ENCODE measurements at regions not wholly inside any gene's neighbourhood (a gene's known extent, or its start where the extent isn't known, plus 50 kb on each side); places are given as distances from the start of the nearest gene placed in this dataset.

GRCh38 chr5:3023656-3024055 lies 272.2 kb upstream of the IRX2 start:
- no peaks in the 10 kb centered on the region for H3K36me3 Mint-ChIP-seq (ENCODE audit: low read depth)
- H3K9me3 Mint-ChIP-seq: no peaks in the 10 kb centered on the region
- H3K27ac Mint-ChIP-seq: no peak overlapping the region
- no peak for DNase-seq
- H3K27me3 Mint-ChIP-seq: no peaks in the 10 kb centered on the region
- POLR2A ChIA-PET: no interaction called here
- H3K4me3 Mint-ChIP-seq: no peak overlapping the region
- TF ChIP-seq CTCF (IDR thresholded peaks at IDR 0.05): no peak
- no peaks in the 10 kb centered on the region for H3K4me1 Mint-ChIP-seq
- ATAC-seq (ENCODE audit: low read depth): no peak
- CTCF ChIA-PET: no interaction called here
- intact Hi-C loops (cut with micrococcal nuclease): no loop called here

- H3K27me3 Mint-ChIP-seq: no peaks in the 10 kb centered on the region
- ATAC-seq (ENCODE audit: low read depth) (no peak), DNase-seq (no peak)
- H3K9me3 Mint-ChIP-seq: no peaks in the 10 kb centered on the region
- H3K4me1 Mint-ChIP-seq: no peaks in the 10 kb centered on the region
- no peaks in the 10 kb centered on the region for H3K36me3 Mint-ChIP-seq (ENCODE audit: low read depth)
- no peak overlapping the region for H3K27ac Mint-ChIP-seq
- POLR2A ChIA-PET: no interaction called here
- no peak for TF ChIP-seq CTCF (IDR thresholded peaks at IDR 0.05)
- no peak overlapping the region for H3K4me3 Mint-ChIP-seq
- CTCF ChIA-PET: no interaction called here
- intact Hi-C loops (cut with micrococcal nuclease): no loop called here
Measured at GRCh38 chr5:3022665-3023064, 271.2 kb upstream of the IRX2 start.

- ChIA-PET POLR2A (no interaction called here), CTCF (no interaction called here)
- DNase-seq: no peak
- TF ChIP-seq CTCF (IDR thresholded peaks at IDR 0.05): no peak
- H3K36me3 Mint-ChIP-seq (ENCODE audit: low read depth): no peaks in the 10 kb centered on the region
- intact Hi-C loops (cut with micrococcal nuclease): no loop called here
- H3K27ac Mint-ChIP-seq: no peak overlapping the region
- no peaks in the 10 kb centered on the region for H3K4me1 Mint-ChIP-seq
- H3K4me3 Mint-ChIP-seq: no peak overlapping the region
- H3K9me3 Mint-ChIP-seq: no peaks in the 10 kb centered on the region
- H3K27me3 Mint-ChIP-seq: no peaks in the 10 kb centered on the region
- ATAC-seq (ENCODE audit: low read depth): no peak
Measured at GRCh38 chr5:3020426-3020825, 268.9 kb upstream of the IRX2 start.

GRCh38 chr5:3019045-3019444 lies 267.6 kb upstream of the IRX2 start:
- TF ChIP-seq CTCF (IDR thresholded peaks at IDR 0.05): no peak
- CTCF ChIA-PET: no interaction called here
- POLR2A ChIA-PET: no interaction called here
- H3K9me3 Mint-ChIP-seq: no peaks in the 10 kb centered on the region
- no peak for DNase-seq
- ATAC-seq (ENCODE audit: low read depth): no peak
- intact Hi-C loops (cut with micrococcal nuclease): no loop called here
- H3K27ac Mint-ChIP-seq: no peak overlapping the region
- no peaks in the 10 kb centered on the region for H3K27me3 Mint-ChIP-seq
- H3K4me1 Mint-ChIP-seq: no peaks in the 10 kb centered on the region
- H3K4me3 Mint-ChIP-seq: no peak overlapping the region
- H3K36me3 Mint-ChIP-seq (ENCODE audit: low read depth): no peaks in the 10 kb centered on the region

- H3K9me3 Mint-ChIP-seq: peaks cover 2% of the 10 kb centered on the region
- ChIA-PET CTCF (no interaction called here), POLR2A (no interaction called here)
- no peaks in the 10 kb centered on the region for H3K27me3 Mint-ChIP-seq
- no peak for DNase-seq
- H3K4me3 Mint-ChIP-seq: no peak overlapping the region
- no peaks in the 10 kb centered on the region for H3K36me3 Mint-ChIP-seq (ENCODE audit: low read depth)
- ATAC-seq (ENCODE audit: low read depth): no peak
- intact Hi-C loops (cut with micrococcal nuclease): no loop called here
- H3K4me1 Mint-ChIP-seq: no peaks in the 10 kb centered on the region
- H3K27ac Mint-ChIP-seq: no peak overlapping the region
- TF ChIP-seq CTCF (IDR thresholded peaks at IDR 0.05): no peak
Measured at GRCh38 chr5:3011764-3012017, 260.2 kb upstream of the IRX2 start.

All from activated B cell treated with CpG ODN at 0.5 μM for 24 hours (primary cell).